ENCODE measurements at regions not wholly inside any gene's neighbourhood (a gene's known extent, or its start where the extent isn't known, plus 50 kb on each side); places are given as distances from the start of the nearest gene placed in this dataset.

DNA sequence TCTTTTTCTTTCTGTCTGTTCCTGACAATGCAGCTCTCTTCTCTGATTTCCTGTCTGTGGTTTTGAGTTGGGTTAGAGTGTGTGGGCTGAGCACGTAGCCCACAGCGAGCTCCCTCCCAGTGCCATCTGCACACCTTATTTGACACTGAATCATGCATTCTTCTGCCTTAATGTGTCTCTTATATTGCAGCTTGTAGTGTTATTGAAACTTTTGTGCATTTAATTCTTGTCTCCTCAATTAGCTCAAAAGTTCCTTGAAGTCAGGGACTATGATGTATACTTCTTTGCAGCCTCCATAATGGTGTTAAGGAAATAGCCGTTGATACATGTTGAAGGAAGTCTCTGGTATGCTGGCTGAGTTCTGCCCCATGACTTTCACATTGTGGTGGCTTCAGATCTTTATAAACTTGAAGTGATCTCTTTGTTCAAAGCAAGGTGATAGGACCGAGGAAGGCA, 576.2 kb upstream of the CLINT1 start:
- DNase-seq, result peak; percentile 7

DNA sequence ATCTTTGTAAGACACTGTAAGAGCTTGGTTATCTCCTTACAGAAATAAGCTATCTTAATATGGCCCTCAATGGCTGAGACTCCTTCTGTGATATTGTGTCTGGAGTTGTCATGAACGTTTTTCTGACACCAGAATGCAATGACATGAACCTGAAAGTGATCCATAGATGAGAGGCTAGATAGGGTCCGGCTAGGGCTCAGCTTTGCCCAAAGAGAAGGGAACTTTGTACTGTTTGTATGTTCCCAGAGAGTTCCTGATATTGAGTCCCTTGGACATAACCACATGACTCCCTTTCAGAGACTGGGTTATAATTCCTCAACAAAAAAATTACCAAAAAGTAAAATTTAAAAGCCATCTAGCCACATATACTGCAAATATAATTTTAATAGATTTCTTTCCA, 575.8 kb upstream of the CLINT1 start:
- DNase-seq, result no peak

DNA sequence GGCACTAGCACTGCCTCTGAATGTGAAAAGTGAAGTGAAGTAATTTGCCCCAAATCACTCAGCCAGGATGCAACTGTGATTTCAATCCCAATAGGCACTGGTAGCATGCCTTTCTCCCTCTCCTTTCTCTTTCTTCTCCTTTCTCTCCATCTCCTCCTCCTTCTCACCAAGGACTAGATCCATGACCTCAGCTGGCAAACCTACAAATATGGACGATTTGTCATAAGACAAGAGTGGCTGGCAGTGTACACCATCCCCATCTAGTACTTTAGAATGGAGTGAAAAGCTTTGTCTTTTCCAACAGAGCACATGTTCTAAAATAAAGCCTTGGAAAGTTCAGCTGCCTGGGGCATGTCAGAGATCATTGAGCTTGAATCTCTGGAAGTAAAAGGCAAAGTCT, 574.7 kb upstream of the CLINT1 start:
- no peak for DNase-seq

DNA sequence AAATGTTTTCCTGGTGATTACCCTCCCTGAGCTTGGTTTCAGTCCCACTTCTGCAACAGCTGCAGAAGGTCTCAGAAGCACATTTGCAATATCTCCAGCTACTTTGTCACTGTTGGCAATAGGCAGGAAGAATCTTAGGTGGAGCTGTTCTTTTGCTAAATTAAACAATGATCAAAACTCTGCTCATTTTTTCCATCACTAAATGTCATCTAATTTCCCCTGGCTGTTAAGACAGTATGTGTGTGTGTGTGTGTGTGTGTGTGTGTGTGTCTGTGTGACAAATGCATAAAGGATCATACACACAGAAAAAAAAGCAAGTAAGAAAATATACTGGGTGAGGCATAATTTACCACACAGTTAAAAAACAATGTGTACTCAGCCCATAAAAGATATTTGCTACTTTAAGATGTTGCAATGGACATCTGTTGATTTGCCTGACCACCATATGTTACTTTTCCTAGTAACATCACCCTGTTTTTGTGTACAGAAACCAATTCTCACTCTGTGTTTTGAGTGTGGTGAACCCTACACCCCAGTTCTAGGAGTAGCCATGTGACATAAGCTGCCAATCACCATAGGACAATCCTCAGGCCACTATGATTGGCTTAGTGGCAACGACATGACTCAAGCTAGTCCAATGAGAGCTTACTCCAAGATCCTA, 572.6 kb upstream of the CLINT1 start:
- no peak for DNase-seq

DNA sequence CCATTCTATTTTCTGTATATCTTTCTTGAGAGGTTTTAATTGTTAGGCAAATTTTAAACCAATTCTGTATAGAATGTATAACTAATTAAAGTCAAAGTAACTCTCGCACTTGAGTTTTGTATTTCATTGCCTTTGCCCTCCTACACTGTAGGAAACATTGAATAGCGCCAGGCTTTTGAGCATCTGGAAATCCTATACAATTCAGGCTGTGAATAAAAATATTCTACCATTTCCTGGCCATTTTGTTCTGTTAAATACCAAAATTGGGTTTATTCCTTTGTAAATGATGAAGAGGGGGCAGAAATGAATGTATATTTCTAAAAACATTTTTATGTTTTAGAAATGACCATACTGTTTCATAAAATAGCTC, 571.8 kb upstream of the CLINT1 start:
- no peak for DNase-seq

DNA sequence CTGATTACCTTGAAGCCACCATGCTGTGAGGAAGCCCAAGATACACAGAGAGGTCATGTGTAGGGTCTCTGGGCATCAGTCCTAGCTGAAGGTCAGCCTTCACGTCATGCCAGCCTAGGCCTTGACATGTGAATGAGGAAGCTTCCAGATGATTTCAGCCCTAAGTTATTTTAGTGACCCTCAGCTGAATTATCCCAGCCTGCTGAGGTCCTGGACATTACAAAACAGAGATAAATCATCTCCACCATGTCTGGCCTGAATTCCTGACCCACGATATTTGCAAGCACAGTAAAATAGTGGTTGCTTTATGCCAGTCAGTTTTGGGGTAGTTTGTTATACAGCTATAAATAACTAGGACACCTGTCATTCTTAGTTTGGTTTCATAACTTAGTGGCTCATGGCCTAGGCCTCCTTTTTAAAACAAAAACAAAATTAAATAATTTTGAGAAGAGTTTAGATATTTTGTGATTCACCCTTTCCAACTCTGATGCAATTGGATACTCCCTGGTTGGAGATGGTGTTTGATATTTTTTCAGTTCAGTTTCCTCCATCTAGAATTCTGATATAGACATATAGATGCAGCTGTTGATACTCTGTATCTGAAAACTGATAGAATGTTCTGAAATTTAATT, 571.3 kb upstream of the CLINT1 start:
- no peak for DNase-seq

DNA sequence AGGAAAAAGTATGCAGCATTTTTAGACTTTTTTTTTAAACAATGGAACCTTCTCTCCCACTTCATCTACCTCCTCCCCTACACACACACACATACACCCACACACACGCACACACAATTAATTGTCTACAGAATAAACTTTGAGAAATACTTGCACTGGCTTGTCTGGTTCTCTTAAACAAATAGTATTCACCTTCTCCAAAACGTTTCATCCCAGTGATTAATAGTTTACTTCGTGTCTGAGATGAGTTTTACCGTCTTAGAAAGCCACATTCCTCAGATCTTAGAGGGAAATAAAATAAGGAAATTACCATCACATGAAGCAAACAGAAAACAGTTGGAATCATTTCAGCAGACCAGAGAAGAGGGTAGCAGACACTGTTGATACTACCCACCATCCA, 570.6 kb upstream of the CLINT1 start:
- no peak for DNase-seq

DNA sequence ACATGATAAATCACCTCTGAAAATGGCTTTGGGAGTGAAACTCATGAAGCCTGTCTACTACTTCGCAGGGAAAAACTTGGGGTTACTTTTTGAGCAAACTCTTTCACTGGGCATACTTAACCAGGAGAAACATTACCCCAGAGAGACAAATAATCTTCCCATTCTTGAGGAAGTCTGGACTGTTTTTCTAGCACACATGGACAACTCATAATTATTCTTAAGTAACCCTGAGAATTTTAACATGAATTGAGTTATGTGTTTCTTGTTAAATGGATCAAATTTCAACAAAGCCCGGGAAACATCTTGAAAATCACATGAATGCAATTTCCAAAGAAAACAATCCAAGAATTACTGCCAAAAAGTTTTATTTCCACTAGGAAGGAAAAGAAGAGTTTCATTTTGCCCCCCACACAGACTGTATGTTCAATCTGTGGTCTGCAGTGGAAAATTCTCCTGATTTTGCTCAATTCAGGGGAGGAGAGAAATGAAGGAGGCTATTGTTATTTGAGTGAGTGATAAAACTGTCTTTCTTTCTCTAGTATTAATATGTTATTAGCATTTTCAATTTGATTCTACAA, 564.8 kb upstream of the CLINT1 start:
- no peak for DNase-seq

DNA sequence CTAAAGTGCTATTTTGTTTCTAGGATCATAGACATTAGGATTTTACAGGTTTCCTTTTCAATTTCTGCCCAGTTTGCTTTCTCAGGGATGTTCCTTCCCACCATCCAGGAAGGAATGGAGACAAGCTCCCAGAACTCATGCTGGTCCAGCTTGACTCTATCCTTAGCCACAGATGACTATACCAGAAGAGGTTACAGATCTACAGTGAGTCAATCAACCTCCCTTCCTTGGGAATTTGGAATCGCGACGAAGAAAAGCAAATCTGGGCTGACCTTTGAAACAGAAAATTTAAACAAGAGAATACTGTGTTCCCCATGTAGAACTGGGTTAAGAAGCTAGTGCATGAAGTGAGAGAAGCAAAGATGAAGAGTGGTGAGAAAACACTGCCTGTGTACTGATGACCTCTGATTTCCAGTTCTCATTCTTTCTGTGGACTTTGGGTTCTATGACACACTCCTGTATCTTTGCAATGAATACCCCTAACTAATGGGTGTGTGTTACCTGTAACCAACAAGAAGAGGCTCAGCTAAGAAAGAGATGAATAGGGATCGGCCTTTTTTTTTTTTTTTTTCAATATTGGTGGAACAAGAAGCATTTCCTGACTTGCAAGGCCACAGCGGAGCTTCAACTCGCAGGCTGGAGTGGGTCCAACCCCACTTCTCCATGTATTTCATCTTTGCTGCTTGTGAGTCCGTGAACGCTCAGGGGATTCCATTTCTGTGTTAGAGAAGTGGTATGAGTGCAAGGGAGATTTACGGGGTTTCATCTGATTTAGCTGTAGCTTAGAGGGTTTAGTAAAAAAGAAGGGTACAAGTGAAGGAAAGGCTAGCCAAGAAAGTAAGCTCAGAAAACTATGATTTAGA, 563.9 kb upstream of the CLINT1 start:
- no peak for DNase-seq

DNA sequence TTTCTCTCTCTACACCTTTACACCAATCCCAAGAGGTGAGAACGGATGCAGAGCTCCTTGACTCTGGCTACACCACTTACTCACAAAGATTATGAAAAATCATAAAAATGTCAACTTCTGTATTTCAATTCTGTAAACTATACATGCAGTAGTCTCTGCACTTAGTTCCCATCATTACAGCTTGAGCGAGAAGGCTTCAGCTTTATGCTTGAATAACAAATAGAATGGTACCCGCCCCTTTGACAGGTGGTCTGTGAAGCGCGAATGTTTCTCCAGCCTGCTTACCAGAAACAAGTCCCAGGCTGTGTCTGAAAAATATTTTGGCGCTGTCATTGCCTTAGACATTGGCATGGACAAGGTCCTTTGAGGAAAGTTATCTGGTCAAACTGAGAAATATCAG, 562.4 kb upstream of the CLINT1 start:
- DNase-seq, result no peak

DNA sequence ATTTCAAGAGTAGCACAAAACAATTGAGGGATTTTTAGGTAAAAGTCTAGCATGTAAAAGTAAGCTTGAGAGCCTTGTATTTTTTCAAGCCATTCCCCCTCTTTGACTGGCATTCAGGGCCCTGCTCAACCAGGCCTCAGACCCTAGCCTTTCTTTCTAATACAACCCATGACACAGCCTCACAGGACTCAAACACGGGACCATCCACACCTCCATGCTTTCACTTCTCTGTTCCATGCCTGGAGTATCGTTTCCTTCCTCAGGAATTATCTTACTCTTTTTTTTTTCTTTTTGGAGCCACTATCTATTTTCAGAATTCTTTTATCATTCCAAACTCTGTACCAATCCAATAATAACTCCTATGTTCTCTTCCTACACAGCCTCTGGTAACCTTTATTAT, 560.2 kb upstream of the CLINT1 start:
- no peak for DNase-seq

DNA sequence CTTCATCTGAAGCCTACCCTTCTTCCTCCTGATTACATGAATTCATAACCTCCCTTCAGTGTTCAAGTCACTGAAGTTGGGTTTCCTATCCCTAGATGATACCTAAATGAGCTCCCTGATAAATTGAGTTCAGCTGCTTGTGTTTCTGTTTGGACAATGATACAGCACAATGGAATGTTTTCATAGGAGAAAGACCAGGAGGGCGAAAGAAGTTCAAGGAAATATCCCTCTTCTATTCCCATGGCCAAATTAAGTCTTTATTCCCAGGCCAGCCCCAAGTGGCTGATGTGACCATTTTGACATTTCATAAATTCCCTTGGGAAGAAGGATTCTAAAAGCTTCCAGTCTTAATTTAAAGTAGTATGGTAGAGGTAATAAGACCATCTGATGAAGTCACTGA, 555.8 kb upstream of the CLINT1 start:
- no peak for DNase-seq

DNA sequence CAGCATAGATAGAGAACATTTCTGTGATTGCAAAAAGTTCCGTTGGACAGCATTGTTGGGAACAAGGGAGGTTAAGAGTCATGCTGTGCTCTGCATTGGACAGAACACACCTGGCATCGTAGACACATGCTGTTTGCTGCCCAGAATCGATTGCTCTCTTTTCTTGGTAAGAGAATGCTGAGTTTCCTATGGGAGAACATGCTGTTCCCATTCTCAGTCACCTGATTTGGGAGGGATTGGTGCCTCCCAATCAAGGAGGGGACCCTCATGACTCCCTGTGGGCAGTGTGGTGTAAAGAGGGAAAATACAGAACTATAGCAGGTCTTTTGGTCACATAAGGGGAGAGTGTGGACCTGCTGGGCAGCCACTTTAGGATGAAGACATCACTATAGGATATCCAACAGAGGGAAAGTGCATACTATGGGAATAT, 555.4 kb upstream of the CLINT1 start:
- no peak for DNase-seq

DNA sequence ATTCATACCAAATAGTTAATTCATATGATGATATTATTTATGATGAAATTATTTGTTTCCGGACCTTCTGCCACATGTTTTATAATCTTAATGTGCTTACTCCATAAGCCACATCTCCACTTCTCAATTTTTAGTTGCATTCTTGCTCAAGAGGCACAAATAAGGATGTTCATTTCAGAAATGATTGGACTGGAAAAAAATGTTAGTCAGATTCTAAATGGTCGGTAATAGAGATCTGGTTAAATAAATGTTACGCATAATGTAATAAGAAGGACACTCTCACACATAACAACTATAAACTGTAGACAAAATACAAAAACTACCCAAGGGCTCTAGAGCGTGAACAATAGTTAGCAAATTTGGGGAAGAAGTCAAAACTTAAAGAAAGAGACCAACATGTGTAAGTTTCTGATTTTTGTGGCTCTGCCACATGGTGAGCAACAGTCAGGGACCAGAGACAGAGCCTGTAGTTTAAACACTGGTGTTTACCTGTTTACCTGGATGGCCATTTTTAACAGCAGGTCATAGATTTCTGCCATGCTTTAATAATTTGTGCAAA, 554.3 kb upstream of the CLINT1 start:
- no peak for DNase-seq

DNA sequence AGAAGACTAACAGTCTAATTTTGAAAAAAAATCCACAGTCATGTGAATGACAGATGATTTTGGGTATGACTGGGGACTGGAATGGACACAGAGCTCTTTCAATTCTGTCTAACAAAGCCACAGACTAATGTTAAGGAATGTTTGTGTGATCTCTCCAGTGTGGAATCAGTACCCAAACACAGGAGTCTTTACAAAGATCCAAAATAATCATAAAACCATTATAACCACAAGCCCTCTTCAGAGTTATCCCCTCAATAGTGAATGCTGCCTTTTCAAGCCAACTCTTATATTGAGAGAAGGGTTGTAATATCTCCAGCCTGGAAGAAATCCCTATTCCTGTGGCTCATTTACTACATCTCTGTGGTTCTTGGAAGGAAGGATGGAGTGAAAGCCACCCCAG, 552.0 kb upstream of the CLINT1 start:
- no peak for DNase-seq

DNA sequence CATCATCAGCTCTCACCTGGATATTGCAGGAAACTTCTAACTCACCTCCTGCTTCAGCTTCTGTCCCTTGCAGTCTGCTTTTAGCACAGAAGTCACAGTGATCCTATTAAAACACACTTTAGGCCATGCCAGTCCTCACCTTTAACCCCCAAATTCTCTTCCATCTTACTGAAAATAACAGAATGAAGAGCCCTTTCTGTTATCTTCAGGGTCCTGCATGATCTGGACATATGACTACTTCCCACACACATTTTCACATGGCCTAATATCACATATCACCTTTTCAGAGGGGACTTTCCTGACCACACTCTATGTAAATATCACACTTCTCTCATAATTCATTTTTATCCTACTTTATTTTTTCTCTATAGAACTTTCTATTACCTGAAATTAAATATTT, 550.6 kb upstream of the CLINT1 start:
- no peak for DNase-seq

DNA sequence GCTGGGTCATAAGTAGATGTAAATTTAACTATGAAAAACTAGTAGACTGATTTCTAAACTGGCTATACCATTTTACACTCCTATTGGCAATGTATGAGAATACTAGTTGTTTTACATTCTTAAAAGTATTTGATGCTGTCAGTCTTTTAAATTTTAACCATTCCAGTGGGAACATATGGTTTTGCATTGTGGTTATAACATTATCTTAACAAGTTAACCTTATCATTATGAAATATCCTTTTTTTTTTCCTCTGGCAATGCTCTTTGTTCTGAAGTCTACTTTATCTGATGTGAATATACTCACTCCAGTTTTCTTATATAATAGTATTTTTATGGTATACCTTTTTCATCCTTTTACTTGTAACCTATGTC, 548.9 kb upstream of the CLINT1 start:
- DNase-seq, result no peak

DNA sequence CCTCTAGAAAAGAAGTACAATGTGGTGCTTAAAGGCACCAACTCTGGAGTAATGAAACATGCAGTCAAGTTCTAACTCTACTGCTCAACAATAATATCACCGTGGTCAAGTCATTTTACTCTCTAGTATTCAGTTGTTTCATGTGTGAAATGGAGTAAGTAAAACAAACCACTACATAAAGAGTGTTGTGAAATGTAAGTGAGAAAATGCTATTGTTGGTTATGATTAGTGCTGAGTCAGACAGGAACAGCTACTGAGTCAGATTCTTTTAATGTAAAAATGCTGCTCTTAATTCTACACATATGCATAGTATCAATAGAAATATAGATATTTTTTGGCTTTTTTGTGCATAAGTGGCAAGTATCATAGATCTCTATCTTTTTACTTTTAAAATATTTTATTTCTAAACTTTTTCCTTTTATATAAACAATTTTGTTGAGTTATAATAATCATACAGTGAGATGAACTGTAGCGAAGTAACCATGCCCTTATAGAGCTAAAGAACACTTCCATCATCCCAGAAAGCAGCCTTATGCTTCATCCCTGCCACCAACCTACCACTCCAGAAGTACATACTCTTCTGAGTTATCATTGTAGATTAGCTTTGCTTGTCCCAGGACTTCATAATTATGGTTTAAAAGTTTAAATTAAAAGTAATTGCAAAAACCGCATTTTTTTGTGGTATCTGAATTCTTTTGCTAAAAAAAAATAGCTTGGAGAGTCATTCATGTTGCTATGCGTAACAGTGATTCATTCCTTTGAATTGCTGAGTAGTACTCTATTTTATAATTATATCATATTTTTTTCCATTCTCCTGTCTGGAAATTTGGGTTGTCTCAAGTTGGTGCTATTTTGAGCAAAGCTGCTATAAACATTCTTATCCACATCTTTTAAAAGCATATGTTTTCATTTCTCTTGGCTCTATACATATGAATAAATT, 548.2 kb upstream of the CLINT1 start:
- no peak for DNase-seq

DNA sequence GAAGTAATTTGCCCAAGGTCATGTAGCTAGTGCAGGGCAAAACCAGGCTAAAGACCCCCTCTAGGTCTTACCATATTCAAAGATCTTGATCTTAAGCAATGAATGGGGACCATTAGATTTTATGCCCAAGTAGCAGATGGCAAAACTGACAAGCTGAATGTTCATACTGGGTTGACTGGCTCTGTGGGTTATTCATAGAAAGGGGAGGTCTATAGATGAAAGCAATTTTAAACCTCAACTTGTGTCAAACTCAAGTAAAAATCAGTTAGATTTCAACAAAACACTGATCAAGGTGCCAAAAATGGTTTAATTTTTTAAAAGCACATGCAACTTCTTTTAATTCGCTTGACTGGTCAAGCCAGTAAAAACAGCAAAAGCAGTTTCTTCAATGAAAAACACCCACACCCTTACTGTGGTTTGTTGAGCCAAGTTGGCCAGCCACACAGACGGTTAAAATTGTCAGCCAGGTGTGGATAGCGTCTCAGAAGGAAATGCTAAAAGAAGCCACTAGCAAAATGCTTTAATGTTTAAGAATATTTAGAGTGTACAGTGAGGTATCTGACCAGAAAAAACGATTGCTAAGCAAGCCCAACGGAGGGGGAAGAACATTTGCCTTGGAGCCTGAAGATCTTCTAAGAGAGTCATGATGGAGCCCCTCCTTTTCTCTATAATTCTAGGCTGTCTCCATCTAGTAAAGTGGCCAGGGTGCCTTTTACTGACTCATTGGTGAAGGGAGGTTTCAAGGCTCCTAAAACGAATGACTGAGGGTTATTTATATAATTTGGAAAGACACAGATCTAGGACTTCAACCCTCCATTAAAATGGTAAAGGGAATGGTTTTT, 539.6 kb upstream of the CLINT1 start:
- DNase-seq, result no peak

DNA sequence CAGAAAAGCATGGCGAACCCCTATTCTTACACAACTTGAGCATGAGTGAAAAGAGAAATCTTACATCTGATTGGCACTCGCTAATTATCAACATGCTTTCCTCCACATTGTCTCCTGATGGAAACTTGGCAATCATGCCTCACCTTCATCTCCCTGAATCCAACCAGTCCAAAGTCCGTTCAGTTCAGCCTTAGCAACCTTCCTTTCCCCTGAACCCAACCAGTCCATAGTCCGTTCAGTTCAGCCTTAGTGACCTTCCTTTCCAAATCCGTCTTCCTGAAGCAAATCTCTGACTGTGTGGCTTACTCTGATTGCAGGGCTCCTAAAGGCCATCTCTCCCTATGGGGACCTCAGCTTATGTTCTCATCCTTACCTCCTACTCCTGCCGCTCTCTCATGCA, 538.3 kb upstream of the CLINT1 start:
- DNase-seq, result no peak

DNA sequence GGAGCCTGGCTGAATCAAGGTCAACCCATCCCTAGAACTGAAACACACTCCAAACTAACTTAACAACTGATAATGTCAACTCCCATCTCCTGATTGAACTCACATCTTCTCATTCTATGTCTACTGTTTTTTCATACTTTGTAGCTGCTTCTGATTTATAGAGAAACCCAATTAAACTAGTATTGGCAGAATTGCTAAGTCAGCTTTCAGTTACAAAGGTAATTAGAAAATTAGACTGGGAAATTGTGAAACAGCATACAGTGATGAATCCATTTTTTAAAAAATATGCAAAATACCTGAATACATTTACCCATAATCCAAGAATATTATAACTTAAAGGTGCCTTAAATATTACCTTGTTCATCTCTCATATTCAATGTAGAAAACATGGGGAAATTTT, 535.2 kb upstream of the CLINT1 start:
- DNase-seq, result no peak

Measured in stimulated activated CD4-positive, alpha-beta T cell treated with anti-CD3 and anti-CD28 coated beads, Interleukin-4, amount 100 ng/mL, for 24 hours (primary cell).